ENCODE measurements at regions not wholly inside any gene's neighbourhood (a gene's known extent, or its start where the extent isn't known, plus 50 kb on each side); places are given as distances from the start of the nearest gene placed in this dataset.

- no peaks in the 10 kb centered on the region for H3K4me1 ChIP-seq
- H3K9me3 ChIP-seq: no peaks in the 10 kb centered on the region
- H3K36me3 ChIP-seq: no peaks in the 10 kb centered on the region
- H3K27me3 ChIP-seq: no peaks in the 10 kb centered on the region
- TF ChIP-seq, protein P1, sequence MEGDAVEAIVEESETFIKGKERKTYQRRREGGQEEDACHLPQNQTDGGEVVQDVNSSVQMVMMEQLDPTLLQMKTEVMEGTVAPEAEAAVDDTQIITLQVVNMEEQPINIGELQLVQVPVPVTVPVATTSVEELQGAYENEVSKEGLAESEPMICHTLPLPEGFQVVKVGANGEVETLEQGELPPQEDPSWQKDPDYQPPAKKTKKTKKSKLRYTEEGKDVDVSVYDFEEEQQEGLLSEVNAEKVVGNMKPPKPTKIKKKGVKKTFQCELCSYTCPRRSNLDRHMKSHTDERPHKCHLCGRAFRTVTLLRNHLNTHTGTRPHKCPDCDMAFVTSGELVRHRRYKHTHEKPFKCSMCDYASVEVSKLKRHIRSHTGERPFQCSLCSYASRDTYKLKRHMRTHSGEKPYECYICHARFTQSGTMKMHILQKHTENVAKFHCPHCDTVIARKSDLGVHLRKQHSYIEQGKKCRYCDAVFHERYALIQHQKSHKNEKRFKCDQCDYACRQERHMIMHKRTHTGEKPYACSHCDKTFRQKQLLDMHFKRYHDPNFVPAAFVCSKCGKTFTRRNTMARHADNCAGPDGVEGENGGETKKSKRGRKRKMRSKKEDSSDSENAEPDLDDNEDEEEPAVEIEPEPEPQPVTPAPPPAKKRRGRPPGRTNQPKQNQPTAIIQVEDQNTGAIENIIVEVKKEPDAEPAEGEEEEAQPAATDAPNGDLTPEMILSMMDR (IDR thresholded peaks at IDR 0.05): no peak
- TF ChIP-seq POLR2A (IDR thresholded peaks at IDR 0.05): no peak
- H3K4me3 ChIP-seq: no peak overlapping the region
- intact Hi-C loops (cut with DNase I): no loop called here
- H3K27ac ChIP-seq: no peak overlapping the region
- no peak for DNase-seq
These were observed 1185.7 kb upstream of the TSPY4 start for GRCh38 chrY:8151561-8151960.

DNA sequence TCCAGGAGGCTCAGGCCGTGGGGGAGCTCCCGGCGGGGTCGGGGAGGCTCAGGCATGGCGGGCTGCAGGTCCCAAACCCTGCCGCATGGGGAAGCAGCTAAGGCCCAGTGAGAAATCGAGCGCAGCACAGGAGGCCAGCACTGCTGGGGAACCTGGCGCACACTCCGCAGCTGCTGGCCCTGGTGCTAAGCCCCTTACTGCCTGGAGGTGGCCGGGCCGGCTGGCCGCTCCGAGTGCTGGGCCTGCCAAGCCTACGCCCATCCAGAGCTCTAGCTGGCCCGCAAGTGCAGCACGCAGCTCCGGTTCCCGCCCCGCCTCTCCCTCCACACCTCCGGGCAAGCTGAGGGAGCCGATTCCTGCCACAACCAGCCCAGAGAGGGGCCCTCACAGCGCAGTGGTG is 1208.7 kb upstream of the TSPY4 start:
- intact Hi-C loops (cut with DNase I): no loop called here
- no peak for DNase-seq
- Histone ChIP-seq H3K27me3 (no peaks in the 10 kb centered on the region), H3K36me3 (no peaks in the 10 kb centered on the region), H3K4me3 (no peak overlapping the region), H3K9me3 (no peaks in the 10 kb centered on the region), H3K4me1 (no peaks in the 10 kb centered on the region), H3K27ac (no peak overlapping the region)
- WGBS, 2 donors: no CpG with 5 or more reads among the region's 23 CpGs
- no peak for TF ChIP-seq POLR2A (IDR thresholded peaks at IDR 0.05)

GRCh38 chrY:8125907-8126571 is 1211.2 kb upstream of the TSPY4 start:
- no peak for DNase-seq
- intact Hi-C loops (cut with DNase I): no loop called here
- H3K36me3 ChIP-seq: no peaks in the 10 kb centered on the region
- H3K4me3 ChIP-seq: peak overlapping the region in 2 of 4 donors; percentile 28 to 35
- peaks cover 0 to 8% (median 0%) of the 10 kb centered on the region in 3 donors for H3K4me1 ChIP-seq
- no peak for TF ChIP-seq POLR2A (IDR thresholded peaks at IDR 0.05)
- TF ChIP-seq, protein P1 (IDR thresholded peaks at IDR 0.05): no peak
- no peaks in the 10 kb centered on the region for H3K27me3 ChIP-seq
- 43% methylated on average over 11 of the region's 12 CpGs; no CpG with 5 or more reads in 1 of the 2 donors for WGBS, 2 donors
- peak overlapping the region in 2 of 4 donors; percentile 51 to 52 for H3K27ac ChIP-seq
- H3K9me3 ChIP-seq: no peaks in the 10 kb centered on the region

DNA sequence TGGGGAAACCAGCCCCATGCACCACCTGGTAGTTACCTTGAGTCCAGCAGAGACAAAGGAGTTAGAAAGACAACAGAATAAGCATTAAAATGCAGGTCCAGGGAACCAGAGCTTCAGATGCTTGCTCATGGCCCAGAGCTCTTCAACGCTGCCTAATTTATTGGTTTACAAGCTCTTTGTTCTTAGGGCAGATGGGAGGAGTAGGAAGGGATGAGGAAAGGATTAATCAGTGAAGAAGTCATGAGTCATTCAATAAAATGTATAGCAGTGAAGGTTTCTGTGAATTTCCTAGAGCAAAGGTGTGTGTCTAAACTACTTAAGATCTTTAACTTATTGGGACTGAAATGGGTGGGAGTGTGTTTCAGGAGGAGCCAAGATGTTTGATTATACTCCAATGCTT is 1210.3 kb upstream of the AMELY start:
- no CpG with 5 or more reads among the region's 1 CpG for WGBS, 2 donors
- peak overlapping the region in 2 of 4 donors; percentile 51 to 57 for H3K27ac ChIP-seq
- H3K27me3 ChIP-seq: no peaks in the 10 kb centered on the region
- no peaks in the 10 kb centered on the region for H3K9me3 ChIP-seq
- intact Hi-C loops (cut with DNase I): no loop called here
- TF ChIP-seq, protein P1 (IDR thresholded peaks at IDR 0.05): no peak
- TF ChIP-seq POLR2A (IDR thresholded peaks at IDR 0.05): no peak
- no peak overlapping the region for H3K4me3 ChIP-seq
- DNase-seq: no peak
- peaks cover 0 to 8% (median 0%) of the 10 kb centered on the region in 3 donors for H3K4me1 ChIP-seq
- no peaks in the 10 kb centered on the region for H3K36me3 ChIP-seq

- Histone ChIP-seq H3K27me3 (no peaks in the 10 kb centered on the region), H3K27ac (peak overlapping the region in 1 of 4 donors; percentile 42), H3K4me3 (no peak overlapping the region), H3K4me1 (no peaks in the 10 kb centered on the region), H3K9me3 (no peaks in the 10 kb centered on the region), H3K36me3 (no peaks in the 10 kb centered on the region)
- intact Hi-C loops (cut with DNase I): no loop called here
- 0% methylated on average over 1 of the region's 1 CpG; no CpG with 5 or more reads in 1 of the 2 donors for WGBS, 2 donors
- no peak for DNase-seq
- TF ChIP-seq, protein P1 (IDR thresholded peaks at IDR 0.05): no peak
- TF ChIP-seq POLR2A (IDR thresholded peaks at IDR 0.05): no peak
These were observed 1182.9 kb upstream of the AMELY start for GRCh38 chrY:8094429-8094828.

DNA sequence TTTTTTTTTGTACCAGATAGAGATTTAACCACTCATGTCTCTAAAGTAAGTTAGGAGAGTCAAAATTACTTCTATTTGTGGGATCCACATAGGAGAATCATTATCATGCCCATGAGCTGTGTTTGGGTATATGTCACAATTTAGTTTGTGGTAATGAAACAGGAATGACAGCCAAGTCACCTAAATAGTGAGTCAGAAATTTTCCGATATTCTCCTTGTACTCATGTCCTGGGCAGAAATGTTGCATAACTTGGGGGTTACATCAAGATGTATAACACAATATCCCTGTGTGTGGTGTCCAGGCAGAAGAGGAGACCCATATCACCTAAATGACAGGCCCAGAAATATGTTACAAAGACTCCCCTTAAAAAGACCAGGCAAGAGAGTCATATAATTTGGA is 1181.4 kb upstream of the AMELY start:
- H3K4me1 ChIP-seq: no peaks in the 10 kb centered on the region
- intact Hi-C loops (cut with DNase I): no loop called here
- no peak overlapping the region for H3K4me3 ChIP-seq
- no peaks in the 10 kb centered on the region for H3K27me3 ChIP-seq
- TF ChIP-seq POLR2A (IDR thresholded peaks at IDR 0.05): no peak
- TF ChIP-seq, protein P1 (IDR thresholded peaks at IDR 0.05): no peak
- H3K27ac ChIP-seq: no peak overlapping the region
- no CpG with 5 or more reads among the region's 1 CpG for WGBS, 2 donors
- DNase-seq: no peak
- H3K36me3 ChIP-seq: no peaks in the 10 kb centered on the region
- no peaks in the 10 kb centered on the region for H3K9me3 ChIP-seq

Data from esophagus squamous epithelium (tissue), 5 donors.